ENCODE measurements at regions not wholly inside any gene's neighbourhood (a gene's known extent, or its start where the extent isn't known, plus 50 kb on each side); places are given as distances from the start of the nearest gene placed in this dataset.
"Not testable (repeated sequence)": the region's sequence is repeated elsewhere in the genome, so short reads cannot be mapped to it uniquely, and the experiment has no call there.

GRCh38 chr9:108444400-108445358 lies 411.1 kb downstream of the ACTL7B start:
- peak; percentile 95 for DNase-seq (ENCODE audit: low read depth)

GRCh38 chr9:108443741-108444140 lies 412.0 kb downstream of the ACTL7B start:
- DNase-seq (ENCODE audit: low read depth): peak; percentile 82

GRCh38 chr9:108443019-108443633 lies 412.7 kb downstream of the ACTL7B start:
- DNase-seq (ENCODE audit: low read depth): no peak

GRCh38 chr9:108442627-108443018 lies 413.2 kb downstream of the ACTL7B start:
- DNase-seq (ENCODE audit: low read depth): no peak

- no peak for DNase-seq (ENCODE audit: low read depth)
Measured at GRCh38 chr9:108441726-108442125, 414.1 kb downstream of the ACTL7B start.

- DNase-seq (ENCODE audit: low read depth): no peak
Measured at GRCh38 chr9:108441251-108441650, 414.5 kb downstream of the ACTL7B start.

- peak; percentile 86 for DNase-seq (ENCODE audit: low read depth)
Measured at GRCh38 chr9:108439947-108440346, 415.8 kb downstream of the ACTL7B start.

GRCh38 chr9:108437656-108438055 lies 418.1 kb downstream of the ACTL7B start:
- no peak for DNase-seq (ENCODE audit: low read depth)

- no peak for DNase-seq (ENCODE audit: low read depth)
Measured at GRCh38 chr9:108436448-108436847, 419.3 kb downstream of the ACTL7B start.

- peak; percentile 61 for DNase-seq (ENCODE audit: low read depth)
Measured at GRCh38 chr9:108434502-108434901, 421.3 kb downstream of the ACTL7B start.

GRCh38 chr9:108434036-108434435 lies 421.8 kb downstream of the ACTL7B start:
- DNase-seq (ENCODE audit: low read depth): no peak

- DNase-seq (ENCODE audit: low read depth): no peak
Measured at GRCh38 chr9:108430655-108431054, 425.1 kb downstream of the ACTL7B start.

- DNase-seq (ENCODE audit: low read depth): no peak
Measured at GRCh38 chr9:108427751-108428150, 428.0 kb downstream of the ACTL7B start.

GRCh38 chr9:108426421-108426940 lies 429.3 kb downstream of the ACTL7B start:
- DNase-seq (ENCODE audit: low read depth): not testable (repeated sequence)

GRCh38 chr9:108423433-108423832 lies 432.4 kb downstream of the ACTL7B start:
- DNase-seq (ENCODE audit: low read depth): no peak

- DNase-seq (ENCODE audit: low read depth): no peak
Measured at GRCh38 chr9:108419379-108419778, 436.4 kb downstream of the ACTL7B start.

- no peak for DNase-seq (ENCODE audit: low read depth)
Measured at GRCh38 chr9:108417726-108418125, 438.1 kb downstream of the ACTL7B start.

- DNase-seq (ENCODE audit: low read depth): no peak
Measured at GRCh38 chr9:108417312-108417711, 438.5 kb downstream of the ACTL7B start.

GRCh38 chr9:108416324-108416723 lies 439.5 kb downstream of the ACTL7B start:
- DNase-seq (ENCODE audit: low read depth): no peak

GRCh38 chr9:108413809-108414208 lies 442.0 kb downstream of the ACTL7B start:
- DNase-seq (ENCODE audit: low read depth): no peak

- DNase-seq (ENCODE audit: low read depth): no peak
Measured at GRCh38 chr9:108412755-108413154, 443.0 kb downstream of the ACTL7B start.

GRCh38 chr9:108411632-108412031 lies 444.2 kb downstream of the ACTL7B start:
- DNase-seq (ENCODE audit: low read depth): no peak

GRCh38 chr9:108410161-108410560 lies 445.6 kb downstream of the ACTL7B start:
- DNase-seq (ENCODE audit: low read depth): no peak

Measured in HS-5 (cell line).